Left lung (tissue), 4 donors: ENCODE measurements at regions not wholly inside any gene's neighbourhood (a gene's known extent, or its start where the extent isn't known, plus 50 kb on each side); places are given as distances from the start of the nearest gene placed in this dataset.

Experiments used
- ATAC-seq: fragments of 200-7000 bp; cut with Tn5 transposase; one replicate; pipeline ENCODE4 v1.9.1; 2020; ENCODE audit warnings: moderate library complexity
- DNase-seq, 4 donors: peaks; one replicate each; pipeline ENCODE4 v3.0.0-alpha.2; 2013 to 2020
- H3K27ac ChIP-seq, 2 donors: fragments of 200-600 bp; sonication (generic) in 1 of 2; one replicate each; pipeline versions ENCODE4 v1.5.0 to v1.8.0; 2020 to 2021
- H3K27me3 ChIP-seq, 2 donors: fragments of 200-600 bp; sonication (generic) in 1 of 2; one replicate each; pipeline versions ENCODE4 v1.5.0 to v1.8.0; 2020 to 2021
- H3K36me3 ChIP-seq, 2 donors: fragments of 200-600 bp; sonication (generic) in 1 of 2; one replicate each; pipeline versions ENCODE4 v1.5.0 to v1.8.0; 2020 to 2021
- H3K4me1 ChIP-seq, 2 donors: fragments of 200-600 bp; one replicate each; pipeline ENCODE4 v1.8.0; 2021
- H3K4me3 ChIP-seq, 2 donors: fragments of 200-600 bp; sonication (generic) in 1 of 2; one replicate each; pipeline versions ENCODE4 v1.5.0 to v1.8.0; 2020 to 2021; ENCODE audit warnings: mild to moderate bottlenecking in 1 of 2
- H3K9me3 ChIP-seq, 2 donors: fragments of 200-600 bp; sonication (generic) in 1 of 2; one replicate each; pipeline versions ENCODE4 v1.5.0 to v1.8.0; 2020 to 2021
- intact Hi-C, 2 donors: fragments of 100-400 bp; cut with DNase I; formaldehyde crosslinking; loops; one replicate each; pipeline versions ENCODE4 v1.11.2 to v1.14.2; 2022
- TF ChIP-seq, protein P1 (sequence below), 2 donors: fragments of 200-600 bp; sonication (generic) in 1 of 2; IDR thresholded peaks; one replicate each; pipeline versions ENCODE4 v1.5.0 to v1.8.0; 2021; ENCODE audit warnings: antibody characterized with exemption in 2 of 2
- donor health status: DM: no; HTN: yes; CAD: no.
- donor health status: DM: no; HTN: no; CAD: no.

DNA sequence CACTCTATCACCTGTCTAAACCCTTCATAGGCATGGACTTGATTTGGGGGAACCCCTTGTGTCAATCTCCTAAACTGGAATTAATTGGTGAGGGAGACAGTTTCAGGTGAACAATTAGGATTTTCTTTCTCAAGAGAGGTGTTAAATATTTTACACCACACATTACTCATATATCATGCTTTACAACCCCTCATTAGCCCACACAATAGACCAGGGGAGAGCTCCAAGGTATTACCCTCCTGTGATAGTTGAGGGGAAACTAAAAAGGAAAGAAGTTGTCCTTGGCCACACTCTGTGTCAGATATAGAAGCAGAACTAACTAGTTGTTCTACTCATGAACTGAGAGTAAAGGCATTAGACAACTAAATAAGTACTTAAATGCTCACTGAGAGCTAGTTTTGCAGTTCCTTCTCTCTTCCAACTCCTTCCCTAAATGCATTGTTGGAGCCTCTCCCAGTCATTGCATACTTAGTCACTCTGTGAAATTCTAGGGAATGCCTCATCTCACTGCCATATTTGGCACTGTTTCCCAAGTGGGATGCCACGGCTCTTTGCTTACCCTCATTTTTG, 183.7 kb upstream of the CEP162 start:
- TF ChIP-seq, protein P1, sequence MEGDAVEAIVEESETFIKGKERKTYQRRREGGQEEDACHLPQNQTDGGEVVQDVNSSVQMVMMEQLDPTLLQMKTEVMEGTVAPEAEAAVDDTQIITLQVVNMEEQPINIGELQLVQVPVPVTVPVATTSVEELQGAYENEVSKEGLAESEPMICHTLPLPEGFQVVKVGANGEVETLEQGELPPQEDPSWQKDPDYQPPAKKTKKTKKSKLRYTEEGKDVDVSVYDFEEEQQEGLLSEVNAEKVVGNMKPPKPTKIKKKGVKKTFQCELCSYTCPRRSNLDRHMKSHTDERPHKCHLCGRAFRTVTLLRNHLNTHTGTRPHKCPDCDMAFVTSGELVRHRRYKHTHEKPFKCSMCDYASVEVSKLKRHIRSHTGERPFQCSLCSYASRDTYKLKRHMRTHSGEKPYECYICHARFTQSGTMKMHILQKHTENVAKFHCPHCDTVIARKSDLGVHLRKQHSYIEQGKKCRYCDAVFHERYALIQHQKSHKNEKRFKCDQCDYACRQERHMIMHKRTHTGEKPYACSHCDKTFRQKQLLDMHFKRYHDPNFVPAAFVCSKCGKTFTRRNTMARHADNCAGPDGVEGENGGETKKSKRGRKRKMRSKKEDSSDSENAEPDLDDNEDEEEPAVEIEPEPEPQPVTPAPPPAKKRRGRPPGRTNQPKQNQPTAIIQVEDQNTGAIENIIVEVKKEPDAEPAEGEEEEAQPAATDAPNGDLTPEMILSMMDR (IDR thresholded peaks at IDR 0.05): no peak
- no peaks in the 10 kb centered on the region for H3K4me1 ChIP-seq
- H3K27me3 ChIP-seq: no peaks in the 10 kb centered on the region
- no peak overlapping the region for H3K27ac ChIP-seq
- ATAC-seq (no peak), DNase-seq (no peak)
- intact Hi-C loops: loop anchor here in 1 of 2 donors (10.0 kb wide), 1 partner anchor 154 kb away; no protein-coding TSS in a partner anchor
- H3K36me3 ChIP-seq: no peaks in the 10 kb centered on the region
- no peak overlapping the region for H3K4me3 ChIP-seq
- no peaks in the 10 kb centered on the region for H3K9me3 ChIP-seq

DNA sequence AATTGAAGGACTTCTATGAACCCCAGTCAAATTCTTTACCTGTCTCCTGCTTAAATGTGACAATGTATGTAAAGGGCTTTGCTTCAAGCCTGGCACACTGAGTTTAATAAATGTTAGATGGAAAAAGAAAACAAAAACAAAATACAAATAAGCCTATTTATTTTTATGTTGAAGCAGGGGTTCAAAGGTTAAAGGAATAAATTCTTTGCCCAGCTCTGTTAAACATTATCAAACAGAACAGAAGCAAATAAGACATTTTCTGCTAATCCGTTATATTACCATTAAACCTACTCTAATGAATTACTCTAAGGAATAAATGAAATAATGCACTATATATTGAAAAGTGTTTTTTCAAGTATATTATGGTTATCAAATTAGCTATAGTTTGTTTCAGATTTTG, 182.5 kb upstream of the CEP162 start:
- Histone ChIP-seq H3K4me3 (no peak overlapping the region), H3K9me3 (no peaks in the 10 kb centered on the region), H3K27me3 (no peaks in the 10 kb centered on the region), H3K36me3 (no peaks in the 10 kb centered on the region), H3K4me1 (no peaks in the 10 kb centered on the region), H3K27ac (no peak overlapping the region)
- TF ChIP-seq, protein P1 (IDR thresholded peaks at IDR 0.05): no peak
- intact Hi-C loops: loop anchor here in 1 of 2 donors (10.0 kb wide), 1 partner anchor 155 kb away; no protein-coding TSS in a partner anchor
- no peak for ATAC-seq
- DNase-seq: no peak

DNA sequence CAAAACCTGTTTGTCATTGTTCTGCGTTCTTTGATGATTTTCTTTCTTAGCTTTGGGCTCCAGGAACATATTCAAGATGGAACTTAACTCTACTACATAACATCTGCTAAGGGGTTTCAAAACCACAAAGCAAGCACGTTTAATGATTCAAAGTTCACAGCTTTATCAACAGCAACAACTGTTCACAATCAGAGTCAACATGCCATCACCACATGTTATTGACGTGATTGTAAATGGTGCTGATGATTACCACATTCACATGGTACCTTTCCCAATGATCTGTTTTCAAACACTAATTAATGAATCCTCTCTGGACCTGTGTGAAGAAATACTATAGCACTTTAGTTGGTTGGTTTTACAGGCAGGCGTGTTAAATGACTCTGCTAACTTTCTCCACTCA, 180.6 kb upstream of the CEP162 start:
- intact Hi-C loops: no loop called here
- DNase-seq (no peak), ATAC-seq (no peak)
- Histone ChIP-seq H3K27me3 (no peaks in the 10 kb centered on the region), H3K27ac (no peak overlapping the region), H3K4me3 (no peak overlapping the region), H3K36me3 (no peaks in the 10 kb centered on the region), H3K9me3 (no peaks in the 10 kb centered on the region), H3K4me1 (no peaks in the 10 kb centered on the region)
- TF ChIP-seq, protein P1 (IDR thresholded peaks at IDR 0.05): no peak

DNA sequence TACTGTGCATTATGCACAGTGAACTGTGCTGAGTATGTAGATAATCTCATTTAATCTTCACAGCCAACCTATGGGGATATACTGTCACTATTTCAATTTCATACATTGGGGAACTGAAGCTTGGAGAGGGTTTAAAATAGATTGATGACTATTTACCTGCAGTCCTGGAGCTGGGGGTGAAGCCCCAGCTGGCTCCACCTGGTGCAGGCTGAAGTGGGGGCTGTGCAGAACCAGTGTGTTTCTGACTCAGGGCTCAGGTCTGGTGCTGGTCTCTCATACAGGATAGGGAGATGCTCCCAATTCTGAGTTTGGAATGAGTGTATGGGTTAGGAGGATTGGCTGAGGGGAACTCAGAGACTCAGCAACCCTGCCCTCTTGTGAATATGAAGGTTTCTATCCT, 176.1 kb upstream of the CEP162 start:
- H3K4me1 ChIP-seq: no peaks in the 10 kb centered on the region
- no peaks in the 10 kb centered on the region for H3K27me3 ChIP-seq
- ATAC-seq: no peak
- H3K4me3 ChIP-seq: no peak overlapping the region
- DNase-seq: no peak
- H3K27ac ChIP-seq: no peak overlapping the region
- no peaks in the 10 kb centered on the region for H3K36me3 ChIP-seq
- intact Hi-C loops: no loop called here
- TF ChIP-seq, protein P1 (IDR thresholded peaks at IDR 0.05): no peak
- no peaks in the 10 kb centered on the region for H3K9me3 ChIP-seq

DNA sequence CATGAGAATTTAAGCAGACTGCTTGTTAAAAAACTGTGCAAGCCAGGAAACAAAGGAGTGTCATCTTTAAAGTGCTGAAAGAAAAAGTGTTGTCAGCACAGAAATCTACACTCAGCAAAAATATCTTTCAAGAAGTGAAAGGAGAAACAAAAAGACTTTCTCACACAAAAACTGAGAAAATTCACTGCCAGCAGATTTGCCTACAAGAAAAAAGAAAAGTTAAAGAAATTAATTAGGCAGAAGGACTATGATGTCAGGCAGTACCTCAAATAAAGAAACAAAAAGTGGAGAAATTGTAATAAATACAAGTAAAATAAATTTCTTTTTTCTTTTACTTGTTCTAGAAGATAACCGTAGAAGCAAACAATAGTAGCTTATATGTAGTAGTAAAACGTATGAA, 171.6 kb upstream of the CEP162 start:
- Histone ChIP-seq H3K36me3 (no peaks in the 10 kb centered on the region), H3K27me3 (no peaks in the 10 kb centered on the region), H3K4me3 (no peak overlapping the region), H3K27ac (no peak overlapping the region), H3K9me3 (no peaks in the 10 kb centered on the region), H3K4me1 (no peaks in the 10 kb centered on the region)
- TF ChIP-seq, protein P1 (IDR thresholded peaks at IDR 0.05): no peak
- ATAC-seq: no peak
- intact Hi-C loops: no loop called here
- DNase-seq: no peak
